HepG2 (cell line): ENCODE measurements at regions not wholly inside any gene's neighbourhood (a gene's known extent, or its start where the extent isn't known, plus 50 kb on each side); places are given as distances from the start of the nearest gene placed in this dataset.

ENCODE experiments used
- ATAC-seq: fragments of 200-7000 bp; cut with Tn5 transposase; 3 replicates; pipeline ENCODE4 v1.9.1; 2020; ENCODE audit warnings: mild to moderate bottlenecking, moderate library complexity
- BruUV-seq: library from RNA; stranded (reverse); fragments of 400-500 nt; replicated peaks from 2 replicates; lab custom pipeline; 2021; lab: Mats Ljungman, UMichigan
- CTCF ChIA-PET: fragments of 300-600 bp; formaldehyde crosslinking; extraction: SDS; loops from one replicate; lab custom pipeline; 2021; ENCODE audit warnings: low total read pairs, inconsistent platforms, low intra/inter-chr PET ratio; lab: Yijun Ruan, JAX
- POLR2A ChIA-PET: fragments of 350-600 bp; sonication (Branson Sonifier 250); formaldehyde crosslinking; loops from one replicate; lab custom pipeline; 2020; ENCODE audit warnings: antibody characterized with exemption, inconsistent platforms; lab: Yijun Ruan, JAX
- DNase-seq: peaks from one replicate; pipeline ENCODE4 v3.0.0-alpha.2; 2015; ENCODE audit warnings: low spot score
- FAIRE-seq: peaks from 3 replicates; lab custom pipeline; 2011; peaks lifted over from hg19 to GRCh38; lab: Jason Lieb, UNC
- H2AFZ ChIP-seq: one replicate; pipeline ENCODE4 v1.6.1; 2011; ENCODE audit warnings: low read length, inconsistent platforms
- H3K27ac ChIP-seq: fragments of 300-600 bp; 3 replicates; pipeline ENCODE4 v1.8.0; 2011; ENCODE audit warnings: mixed run types, mild to moderate bottlenecking, mixed read lengths, low read length, inconsistent platforms; ENCODE audit not compliant: insufficient read depth; ENCODE audit errors: extremely low read length
- H3K27me3 ChIP-seq, 2 experiments: fragments of 200-600 bp in 1 of 2; 2 replicates in 1 of 2; 3 replicates in 1 of 2; pipeline versions ENCODE4 v1.6.0 to v1.8.0; 2011; ENCODE audit warnings: low read length in 2 of 2, mild to moderate bottlenecking in 2 of 2, moderate library complexity in 2 of 2, inconsistent platforms in 1 of 2; ENCODE audit not compliant: insufficient read depth in 2 of 2, control insufficient read depth in 1 of 2
- H3K36me3 ChIP-seq, 2 experiments: fragments of 200-600 bp in 1 of 2; replicated peaks in 1 of 2; 2 replicates in 1 of 2; 3 replicates in 1 of 2; pipeline versions ENCODE4 v1.5.1 to v1.8.0; 2011; ENCODE audit warnings: low read length in 2 of 2, inconsistent platforms in 1 of 2; ENCODE audit not compliant: insufficient read depth in 2 of 2, control insufficient read depth in 1 of 2
- H3K4me1 ChIP-seq: 2 replicates; pipeline ENCODE4 v1.5.1; 2012; ENCODE audit warnings: low read length, inconsistent platforms; ENCODE audit not compliant: insufficient read depth
- H3K4me2 ChIP-seq: 2 replicates; pipeline ENCODE4 v1.6.0; 2011; ENCODE audit warnings: low read depth, low read length, inconsistent platforms
- H3K4me3 ChIP-seq, 3 experiments: fragments of 200-600 bp in 1 of 3; sonication (generic), shearing (Covaris generic) in 1 of 3; replicated peaks in 1 of 3; 2 replicates each; pipeline ENCODE4 v1.5.1; 2011 to 2016; ENCODE audit warnings: low read length in 3 of 3, inconsistent platforms in 2 of 3, low read depth in 2 of 3, mild to moderate bottlenecking in 2 of 3, control low read depth in 1 of 3, mixed read lengths in 1 of 3; ENCODE audit not compliant: insufficient read depth in 1 of 3
- H3K79me2 ChIP-seq: one replicate; pipeline ENCODE4 v1.6.1; 2011; ENCODE audit warnings: low read length, inconsistent platforms; ENCODE audit not compliant: insufficient read depth
- H3K9ac ChIP-seq: 2 replicates; pipeline ENCODE4 v1.6.0; 2011; ENCODE audit warnings: mild to moderate bottlenecking, low read depth, low read length, inconsistent platforms; ENCODE audit not compliant: insufficient read depth
- H3K9me3 ChIP-seq: 2 replicates; pipeline ENCODE4 v1.5.1; 2012; ENCODE audit warnings: mild to moderate bottlenecking, low read length
- H4K20me1 ChIP-seq: 2 replicates; pipeline ENCODE4 v1.6.0; 2011; ENCODE audit warnings: inconsistent platforms, mild to moderate bottlenecking, low read length, moderate library complexity; ENCODE audit not compliant: insufficient read depth
- ELF3 ChIP-seq: IDR thresholded peaks from 2 replicates; pipeline ENCODE4 v1.6.1; 2016; ENCODE audit warnings: missing genetic modification reagents, missing compliant biosample characterization
- FIP1L1 ChIP-seq: fragments of 200-400 bp; formaldehyde crosslinking; IDR thresholded peaks from 2 replicates; pipeline ENCODE4 v1.6.1; 2018; ENCODE audit warnings: low read depth, mild to moderate bottlenecking, low read length, moderate library complexity, borderline replicate concordance; ENCODE audit not compliant: insufficient read depth
- KLF16 ChIP-seq, 2 experiments: sonication (generic) in 1 of 2; formaldehyde crosslinking in 1 of 2; IDR thresholded peaks; 2 replicates each; pipeline versions ENCODE4 v1.6.1 to v1.8.0; 2016 to 2023; ENCODE audit warnings: missing genetic modification reagents in 2 of 2, missing compliant biosample characterization in 1 of 2
- MNT ChIP-seq: fragments of 450-650 bp; IDR thresholded peaks from 2 replicates; pipeline ENCODE4 v1.6.1; 2016
- RBAK ChIP-seq: sonication (generic); formaldehyde crosslinking; IDR thresholded peaks from 2 replicates; pipeline ENCODE4 v1.5.1; 2020; ENCODE audit warnings: mild to moderate bottlenecking, missing genetic modification reagents
- RFXANK ChIP-seq: IDR thresholded peaks from 2 replicates; pipeline ENCODE4 v1.6.1; 2016
- RNF219 ChIP-seq: sonication (generic); formaldehyde crosslinking; IDR thresholded peaks from 2 replicates; pipeline ENCODE4 v1.5.0; 2020; ENCODE audit warnings: mild to moderate bottlenecking, missing genetic modification reagents
- ZNF281 ChIP-seq: sonication (generic); formaldehyde crosslinking; IDR thresholded peaks from 2 replicates; pipeline ENCODE4 v1.4.0; 2020; ENCODE audit warnings: missing genetic modification reagents, borderline replicate concordance
- WGBS: methylation state at CpG from one replicate; pipeline ENCODE4 v1.1.6; 2017; ENCODE audit warnings: low lambda C conversion rate; 5-methylcytosine and 5-hydroxymethylcytosine counted together
- in situ Hi-C: cut with HindIII; loops from 2 replicates; pipeline ENCODE4 v1.10.0; 2017; ENCODE audit warnings: low pct_unique_long_range_greater_than_20kb; ENCODE audit not compliant: extremely low pct_ligation_motif_present
- intact Hi-C: fragments of 100-400 bp; cut with micrococcal nuclease; formaldehyde crosslinking; loops from one replicate; pipeline ENCODE4 v1.10.0; 2022; ENCODE audit not compliant: unreplicated experiment

GRCh38 chr4:114312338-114312737 is 286.3 kb upstream of the UGT8 start:
- in situ Hi-C loops (no loop called here), intact Hi-C loops (no loop called here)
- ATAC-seq (no peak), FAIRE-seq (no peak), DNase-seq (no peak)
- H3K36me3 ChIP-seq = no peaks in the 10 kb centered on the region
- no peaks in the 10 kb centered on the region for H4K20me1 ChIP-seq
- H3K79me2 ChIP-seq = no peaks in the 10 kb centered on the region
- no TSS peak for BruUV-seq
- TF ChIP-seq MNT (peak; percentile 63), RFXANK (no peak)
- ChIA-PET POLR2A (no interaction called here), CTCF (no interaction called here)
- H3K27ac ChIP-seq = no peak overlapping the region
- no peak overlapping the region for H3K4me2 ChIP-seq
- H3K4me1 ChIP-seq = no peaks in the 10 kb centered on the region
- no peaks in the 10 kb centered on the region for H3K9me3 ChIP-seq
- 5% methylated on average over 3 of the region's 3 CpGs for WGBS
- no peak overlapping the region for H3K4me3 ChIP-seq
- no peak overlapping the region for H3K9ac ChIP-seq
- no peaks in the 10 kb centered on the region for H3K27me3 ChIP-seq
- no peak overlapping the region for H2AFZ ChIP-seq

- no peak for FAIRE-seq
- ChIA-PET POLR2A (no interaction called here), CTCF (no interaction called here)
- no peak for TF ChIP-seq ZNF281
- no peak for TF ChIP-seq ELF3 (CRISPR knock-in tag)
- no peak for TF ChIP-seq KLF16 (CRISPR knock-in tag; IDR thresholded peaks at IDR 0.05)
- no peak for TF ChIP-seq RBAK (CRISPR knock-in tag)
- TF ChIP-seq RNF219 (CRISPR knock-in tag) = no peak
- TF ChIP-seq FIP1L1 = no peak
- Histone ChIP-seq H3K79me2 (no peaks in the 10 kb centered on the region), H3K4me3 (no peak overlapping the region), H3K9ac (no peak overlapping the region), H3K4me1 (no peaks in the 10 kb centered on the region), H3K27me3 (no peaks in the 10 kb centered on the region), H3K36me3 (no peaks in the 10 kb centered on the region), H2AFZ (no peak overlapping the region), H3K4me2 (no peak overlapping the region), H3K9me3 (no peaks in the 10 kb centered on the region), H3K27ac (no peak overlapping the region), H4K20me1 (no peaks in the 10 kb centered on the region)
- no peak for DNase-seq
- intact Hi-C loops (no loop called here), in situ Hi-C loops (no loop called here)
- no peak for ATAC-seq
- BruUV-seq = no TSS peak
These were observed 281.8 kb upstream of the UGT8 start for GRCh38 chr4:114316789-114317188.
